H1 (cell line): ENCODE measurements at regions not wholly inside any gene's neighbourhood (a gene's known extent, or its start where the extent isn't known, plus 50 kb on each side); places are given as distances from the start of the nearest gene placed in this dataset.

Experiments
- CHD7 ChIP-seq: fragments of 300-600 bp; sonication (generic); IDR thresholded peaks from 2 replicates; pipeline ENCODE4 v1.7.1; 2012; ENCODE audit warnings: low read length, moderate library complexity, mild to moderate bottlenecking, inconsistent platforms; ENCODE audit not compliant: insufficient replicate concordance
- E2F6 ChIP-seq: IDR thresholded peaks from 2 replicates; pipeline ENCODE4 v1.6.1; 2012; ENCODE audit warnings: inconsistent platforms
- HDAC2 ChIP-seq, 2 experiments: fragments of 300-600 bp in 1 of 2; sonication (generic) in 1 of 2; IDR thresholded peaks; 2 replicates each; pipeline ENCODE4 v1.6.1; 2011 to 2012; ENCODE audit warnings: low read depth in 2 of 2, low read length in 2 of 2, mild to moderate bottlenecking in 2 of 2, moderate library complexity in 2 of 2, borderline replicate concordance in 1 of 2, inconsistent platforms in 1 of 2
- POLR2A ChIP-seq, 2 experiments: IDR thresholded peaks; 1 replicate in 1 of 2; 2 replicates in 1 of 2; pipeline ENCODE4 v1.6.1; 2011; ENCODE audit warnings: low read depth in 2 of 2, low read length in 2 of 2, mild to moderate bottlenecking in 2 of 2; ENCODE audit errors: control extremely low read depth in 1 of 2
- RXRA ChIP-seq: IDR thresholded peaks from 2 replicates; pipeline ENCODE4 v1.6.1; 2011; ENCODE audit warnings: low read depth, mild to moderate bottlenecking, low read length, moderate library complexity; ENCODE audit not compliant: insufficient read depth
- TEAD4 ChIP-seq: IDR thresholded peaks from 2 replicates; pipeline ENCODE4 v1.6.1; 2012; ENCODE audit warnings: low read depth, low read length, inconsistent platforms, mixed read lengths

- TF ChIP-seq CHD7 (no peak), HDAC2 (IDR thresholded peaks at IDR 0.05; ENCODE audit: borderline replicate concordance in 1 of 2, low read depth in 2 of 2, low read length in 2 of 2) (no peak), RXRA (no peak), POLR2A (IDR thresholded peaks at IDR 0.05; ENCODE audit: control extremely low read depth in 1 of 2, low read depth in 2 of 2, low read length in 2 of 2) (no peak), E2F6 (no peak), TEAD4 (no peak)
Observed at GRCh38 chrX:69318651-69319340, 153.5 kb upstream of the PJA1 start (continued).
